ENCODE measurements at regions not wholly inside any gene's neighbourhood (a gene's known extent, or its start where the extent isn't known, plus 50 kb on each side); places are given as distances from the start of the nearest gene placed in this dataset.

DNA sequence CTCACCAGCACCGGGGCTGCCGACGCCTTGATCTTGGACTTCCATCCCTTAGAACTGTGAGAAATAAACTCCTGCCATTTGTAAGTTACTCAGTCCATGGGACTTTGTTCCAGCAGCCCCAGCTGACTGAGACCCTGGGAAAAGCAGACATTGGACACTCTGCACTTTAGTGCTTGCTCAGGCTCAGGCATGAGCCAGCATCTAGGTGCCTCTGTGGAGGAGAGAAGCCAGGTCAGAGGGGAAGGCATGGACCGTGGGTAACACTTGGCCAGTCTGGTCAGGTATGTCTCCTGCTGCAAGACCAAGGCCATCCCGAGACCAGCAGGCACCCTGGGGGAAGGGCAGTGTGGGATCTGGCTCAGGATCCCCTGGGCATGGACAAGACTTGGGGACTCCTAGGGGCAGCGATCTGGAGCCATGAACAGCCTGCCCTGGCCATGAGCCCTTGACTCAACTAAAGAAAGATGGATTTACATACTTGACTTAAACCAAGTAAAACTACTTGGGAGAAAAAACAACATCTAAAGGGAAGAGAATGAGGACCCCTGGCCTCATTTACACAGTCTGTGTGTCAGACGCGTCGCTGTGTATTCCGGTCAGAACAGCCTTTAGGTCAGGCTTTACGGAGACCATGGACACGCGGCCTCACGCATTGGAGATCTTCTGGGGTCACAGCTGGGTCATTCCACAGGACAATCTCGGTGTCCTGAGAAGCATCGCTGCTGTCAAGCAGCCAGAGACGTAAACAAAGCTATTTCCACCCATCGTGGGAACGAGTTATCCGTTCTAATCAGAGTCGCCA is 497.1 kb downstream of the BRD1 start:
- DNase-seq = no peak

DNA sequence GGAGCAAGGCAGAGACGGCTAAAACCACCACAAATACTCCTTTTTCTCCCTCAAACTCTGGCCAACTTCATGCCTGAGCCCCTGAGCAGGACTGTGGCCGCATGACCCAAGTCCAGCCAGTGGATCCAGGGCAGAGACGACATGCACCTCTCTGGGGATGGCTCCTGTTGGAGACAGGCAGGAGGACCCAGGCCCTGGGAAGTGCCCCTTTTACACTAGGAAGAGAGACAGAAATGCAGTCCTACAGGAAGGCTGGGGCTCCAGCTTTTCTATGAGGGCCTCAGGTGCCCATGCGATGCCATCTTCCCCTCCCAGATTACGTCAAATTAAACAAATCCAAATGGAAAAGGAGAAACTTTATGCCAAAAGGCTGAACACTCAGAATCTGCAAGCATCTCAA is 498.0 kb downstream of the BRD1 start:
- no peak for DNase-seq

DNA sequence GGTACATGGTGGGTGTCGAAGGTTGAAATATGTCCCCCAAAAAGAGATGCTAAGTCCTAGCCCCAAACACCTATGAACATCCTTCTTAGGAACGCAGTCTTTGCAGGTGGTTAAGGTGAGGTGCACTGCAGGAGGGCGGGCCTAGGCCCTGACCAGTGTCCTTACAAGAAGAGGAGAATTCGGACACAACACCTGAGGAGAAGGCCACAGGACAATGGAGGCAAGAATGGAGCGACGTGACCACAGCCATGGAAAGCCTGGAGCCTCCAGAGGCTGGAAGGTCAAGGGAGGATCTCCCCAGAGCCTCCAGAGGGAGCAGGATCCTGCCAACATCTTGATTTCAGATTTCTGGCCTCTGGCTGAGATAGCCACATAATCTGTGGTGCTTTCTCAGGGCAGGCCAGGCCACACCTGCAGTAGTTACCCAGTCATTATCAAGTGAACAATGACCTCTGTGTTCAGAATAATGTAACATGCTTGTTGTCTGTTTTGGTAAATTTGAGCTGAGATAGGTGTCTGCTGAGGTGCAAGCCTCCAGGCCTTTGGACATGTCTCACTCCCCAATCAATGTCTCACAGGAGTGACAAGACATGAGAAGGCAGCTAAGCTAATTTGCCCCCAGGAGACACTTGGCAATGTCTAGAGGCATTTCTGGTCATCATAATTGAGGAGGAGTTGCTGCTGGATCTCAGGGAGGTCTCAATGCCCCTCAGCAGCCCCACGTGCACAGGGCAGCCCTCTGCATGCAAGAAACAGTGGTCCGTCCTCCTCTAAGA is 498.9 kb downstream of the BRD1 start:
- DNase-seq = no peak

DNA sequence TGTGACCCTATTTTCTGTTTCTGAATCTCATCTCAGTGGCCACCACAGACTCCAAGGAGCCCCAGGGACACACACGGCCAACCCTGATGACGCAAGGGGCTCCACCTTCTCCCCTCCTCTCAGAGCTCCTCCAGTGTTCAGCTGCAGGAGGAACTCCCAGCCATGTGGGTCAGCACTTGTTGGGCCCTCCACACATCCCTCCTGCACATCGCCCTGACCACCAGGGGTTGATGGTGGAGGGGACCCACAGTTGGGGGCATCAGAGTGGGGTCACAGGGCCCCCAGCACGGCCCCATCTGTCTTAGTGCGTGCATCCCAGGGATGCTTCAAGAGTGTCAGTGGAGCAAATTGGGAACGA is 499.6 kb downstream of the BRD1 start:
- DNase-seq = no peak

DNA sequence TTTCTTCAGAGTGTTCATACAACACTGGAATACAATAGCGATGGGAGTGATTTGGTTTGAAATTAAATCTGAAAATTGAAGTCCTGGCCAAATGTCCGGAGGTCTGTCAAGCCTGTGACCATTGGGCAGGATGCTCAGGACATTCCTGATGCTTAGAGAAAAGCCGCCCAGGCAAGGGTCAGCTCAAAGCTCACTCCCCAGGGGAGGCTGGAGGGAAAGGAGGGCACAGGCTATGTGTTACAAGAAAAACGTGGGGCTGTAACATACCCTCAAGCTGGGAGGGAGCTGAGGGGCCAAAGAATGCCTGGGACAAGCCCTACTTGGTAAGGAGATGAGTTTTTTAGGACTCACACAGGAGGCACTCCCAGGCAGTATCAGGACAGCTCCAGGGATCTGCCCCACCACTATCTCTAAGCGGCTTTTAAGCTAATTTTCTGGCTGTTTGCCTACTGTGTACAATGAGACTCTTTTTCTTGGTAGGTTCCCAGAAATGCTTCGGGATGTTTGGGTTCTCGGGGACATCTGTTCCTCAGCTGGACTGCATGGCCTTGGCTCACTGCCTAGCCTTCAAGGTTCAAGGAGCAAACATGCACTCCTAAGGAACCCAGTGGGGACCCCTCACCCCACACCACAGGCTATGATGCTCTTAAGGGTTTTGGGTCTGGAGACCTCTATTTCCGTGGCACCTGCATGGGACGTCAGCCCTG is 500.1 kb downstream of the BRD1 start:
- no peak for DNase-seq

DNA sequence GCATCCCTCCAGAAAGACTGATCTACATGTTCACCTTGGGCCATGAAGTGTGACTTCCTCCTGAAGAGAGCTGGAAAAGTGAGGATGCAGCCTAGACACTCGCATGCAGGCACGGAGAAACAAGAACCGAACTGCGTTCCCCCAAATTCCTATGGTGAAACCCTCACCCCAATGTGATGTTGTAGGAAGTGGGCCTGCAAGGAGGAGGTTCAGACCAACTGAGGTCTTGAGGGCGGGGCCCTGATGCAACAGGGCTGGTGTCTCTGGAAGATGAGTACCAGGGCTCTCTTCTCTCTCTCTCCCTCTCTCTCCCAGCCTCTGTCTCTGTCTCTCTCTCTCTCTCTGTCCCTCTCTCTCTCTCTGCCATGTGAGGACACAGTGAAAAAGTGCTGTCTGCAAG is 501.1 kb downstream of the BRD1 start:
- no peak for DNase-seq

DNA sequence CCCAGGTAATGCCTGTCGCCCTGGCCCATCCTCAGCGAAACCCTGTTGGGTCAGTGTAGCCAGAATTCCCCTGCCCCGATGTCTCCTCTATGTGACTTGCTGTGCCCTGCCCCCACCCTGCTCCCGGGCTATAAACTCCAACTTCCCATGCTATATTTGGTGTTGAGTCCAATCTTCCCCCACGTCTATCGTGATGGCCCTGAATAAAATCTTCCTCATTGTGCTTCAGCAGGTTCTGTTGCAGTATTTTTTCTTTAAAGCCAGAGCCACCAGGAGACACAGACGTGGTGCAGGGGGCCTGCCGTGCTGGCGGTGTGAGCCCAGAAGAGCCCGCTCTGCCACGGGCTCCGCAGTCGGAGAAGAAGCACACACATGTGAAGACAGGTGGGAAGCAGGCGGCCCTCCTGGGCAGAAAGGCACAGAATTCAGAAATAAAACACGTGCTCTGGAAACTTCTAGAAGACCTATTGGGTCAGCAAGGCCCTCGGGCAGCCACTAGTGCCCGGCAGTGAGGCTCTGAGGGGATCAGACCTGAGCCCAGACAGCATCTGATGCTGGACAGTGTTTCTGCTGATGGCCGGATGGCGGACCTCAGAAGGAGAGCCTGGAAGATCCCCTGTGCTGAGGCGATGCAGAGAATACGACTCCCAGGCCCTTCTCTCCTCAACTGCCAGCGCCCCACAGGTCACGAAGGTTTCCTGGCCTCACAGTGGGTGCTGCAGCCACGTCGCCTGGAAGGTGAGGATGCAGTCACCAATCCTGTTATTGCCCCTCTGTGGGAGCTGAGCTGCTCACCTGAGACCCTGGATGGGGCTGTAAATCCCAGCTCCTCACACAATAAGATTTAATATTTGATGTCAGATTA is 501.9 kb downstream of the BRD1 start:
- DNase-seq = no peak

DNA sequence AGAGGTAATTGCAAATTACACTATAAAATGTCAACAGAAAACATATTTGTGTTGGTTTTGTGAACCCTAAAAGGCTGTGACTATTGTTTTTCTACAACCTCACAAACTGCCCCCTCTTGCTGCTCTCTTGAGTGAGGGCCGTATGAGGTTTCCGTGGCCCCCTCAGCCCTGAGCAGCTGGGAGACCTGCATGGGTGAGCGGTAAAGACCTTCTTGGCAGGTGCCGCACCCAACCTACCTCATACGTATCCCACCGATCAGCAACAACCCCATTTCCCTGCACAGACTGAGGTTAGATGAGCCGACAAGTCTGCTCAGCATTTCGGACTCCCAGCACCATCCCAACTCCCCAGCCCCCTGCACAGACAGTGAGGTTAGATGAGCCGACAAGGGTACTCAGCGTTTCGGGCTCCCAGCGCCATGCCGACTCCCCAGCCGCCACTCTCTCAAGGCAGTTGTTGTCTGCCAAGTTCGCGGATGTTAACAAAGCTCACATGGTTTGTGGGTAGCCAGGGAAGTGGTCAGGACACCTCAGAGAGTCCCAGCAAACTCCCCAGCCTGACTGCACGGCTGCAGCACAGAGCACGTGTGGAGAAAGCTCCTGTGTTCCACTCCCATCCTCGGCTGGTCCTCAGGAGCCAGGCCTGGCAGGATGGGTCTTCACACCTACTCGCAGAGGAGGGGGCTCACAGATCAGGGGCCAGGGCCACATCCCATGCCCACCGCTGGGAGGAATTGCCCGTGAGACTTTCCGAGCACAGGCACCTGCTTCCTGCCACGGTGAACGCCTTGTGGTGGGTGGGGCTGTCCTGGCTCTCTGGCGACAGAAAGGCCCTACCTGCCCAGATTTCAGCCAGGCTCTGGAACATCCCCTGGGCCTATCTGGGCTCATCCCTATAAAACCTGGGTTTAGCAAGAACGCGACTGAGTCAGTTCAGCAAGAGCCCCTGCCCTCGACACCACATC is 502.9 kb downstream of the BRD1 start:
- no peak for DNase-seq

DNA sequence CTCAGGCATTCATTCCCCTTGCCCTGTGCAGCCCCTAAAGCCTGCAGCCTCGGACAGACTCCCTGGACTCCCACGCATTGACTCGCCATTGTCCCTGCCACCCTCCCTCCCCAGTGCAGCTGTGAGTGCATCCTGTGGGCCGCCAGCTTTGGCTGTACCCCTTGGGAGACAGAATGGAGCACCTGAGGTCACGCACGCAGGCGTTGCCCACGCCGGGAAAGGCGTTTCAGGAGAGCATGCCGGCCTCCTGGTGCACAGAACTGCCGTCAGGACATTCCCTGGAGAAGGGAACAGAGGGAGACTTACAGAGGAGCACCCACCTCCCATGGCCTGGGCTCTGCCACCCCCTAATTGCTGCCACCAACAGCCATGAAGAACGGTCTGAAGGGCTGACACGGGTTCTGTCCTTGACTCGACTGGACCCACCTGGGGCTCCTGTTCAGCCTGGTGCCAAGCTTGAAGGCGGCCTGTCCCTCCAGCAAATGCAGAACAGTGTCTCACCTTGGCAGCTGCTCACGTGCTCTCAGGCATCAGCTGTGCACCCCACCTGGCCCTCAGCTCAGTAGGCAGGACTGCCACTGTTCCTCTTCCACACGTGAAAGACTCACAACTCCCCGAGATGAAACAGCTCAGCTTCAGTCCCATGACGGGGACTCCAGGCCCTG is 503.8 kb downstream of the BRD1 start:
- no peak for DNase-seq

DNA sequence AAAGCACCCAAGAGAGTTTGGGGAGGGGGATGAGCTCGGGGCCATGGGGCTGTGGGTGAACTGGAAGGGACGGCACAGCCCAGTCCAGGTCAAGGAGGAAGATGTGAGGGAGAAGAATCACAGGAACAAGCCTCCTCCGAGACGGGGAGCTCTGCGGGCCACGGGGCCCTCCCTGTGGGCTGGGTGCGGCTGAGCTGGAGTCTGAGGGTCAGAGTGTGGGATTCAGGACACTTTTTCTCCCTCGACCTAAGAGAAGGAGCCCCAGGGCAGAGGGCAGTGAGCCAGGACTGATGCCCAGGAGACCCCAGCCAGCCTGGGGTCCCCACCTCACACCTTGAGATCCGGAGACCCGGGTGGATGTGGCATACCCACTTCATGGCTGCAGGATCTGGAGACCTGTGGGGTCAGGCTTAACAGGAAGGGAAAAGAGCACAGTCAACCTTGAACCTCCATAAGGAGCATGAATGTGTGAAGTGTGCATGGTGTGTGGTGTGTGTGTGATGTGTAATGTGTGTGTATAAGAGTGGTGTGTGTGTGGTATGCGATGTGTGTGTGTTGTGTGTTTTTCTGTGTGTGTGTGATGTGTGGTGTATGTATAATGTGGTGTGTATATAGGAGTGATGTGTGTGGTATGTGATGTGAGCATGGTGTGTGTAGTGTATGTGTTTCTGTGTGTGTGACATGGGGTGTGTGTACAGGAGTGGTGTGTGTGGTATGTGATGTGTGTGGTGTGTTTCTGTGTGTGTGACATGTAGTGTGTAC is 504.6 kb downstream of the BRD1 start:
- no peak for DNase-seq

DNA sequence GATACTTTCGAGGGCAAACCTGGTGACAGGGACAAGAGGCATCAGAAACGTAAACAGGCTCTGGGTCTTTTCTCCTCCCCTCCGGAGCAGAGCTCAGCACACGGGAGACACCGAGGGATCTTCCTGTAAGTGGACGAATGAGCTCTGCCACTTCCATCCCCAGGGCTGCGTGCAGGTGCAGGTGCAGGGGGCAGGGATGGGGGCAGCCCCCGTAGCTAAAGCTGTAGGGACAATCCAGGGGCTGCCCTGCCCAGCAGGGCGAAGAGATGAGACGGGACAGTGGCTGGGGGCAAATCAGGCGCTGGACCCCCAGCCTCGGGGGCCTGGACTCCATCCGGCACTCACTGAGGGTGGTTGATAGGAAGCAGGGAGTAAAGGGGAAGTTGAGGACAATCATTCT is 505.4 kb downstream of the BRD1 start:
- DNase-seq = no peak

DNA sequence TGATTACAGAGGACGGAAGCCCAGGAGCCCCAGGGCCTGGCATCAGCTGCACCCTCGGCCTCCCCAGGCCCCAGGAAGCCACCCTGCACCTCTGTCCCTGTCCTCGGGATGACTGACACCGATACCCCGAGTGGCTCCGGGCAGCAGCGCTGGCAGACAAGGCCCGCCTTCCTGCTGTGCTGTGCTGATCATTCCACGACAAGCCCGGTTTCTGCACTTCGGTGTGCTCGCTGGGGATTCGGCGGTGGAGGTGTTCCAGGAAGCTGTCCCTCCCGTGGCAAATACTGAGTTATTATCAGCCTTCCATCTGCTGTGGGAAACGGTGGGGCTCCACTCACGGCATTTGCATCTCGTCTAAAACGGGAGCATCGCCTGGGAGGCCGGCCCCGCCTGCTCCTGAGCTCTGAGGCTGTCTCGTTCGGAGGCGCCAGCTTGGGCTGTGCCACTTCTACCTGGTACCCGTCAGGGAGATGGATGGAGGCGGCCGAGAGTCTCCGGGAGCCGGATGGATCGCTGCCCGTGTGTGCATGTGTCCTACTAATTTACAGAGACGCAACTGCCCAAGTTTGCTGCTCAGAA is 506.1 kb downstream of the BRD1 start:
- DNase-seq = no peak

DNA sequence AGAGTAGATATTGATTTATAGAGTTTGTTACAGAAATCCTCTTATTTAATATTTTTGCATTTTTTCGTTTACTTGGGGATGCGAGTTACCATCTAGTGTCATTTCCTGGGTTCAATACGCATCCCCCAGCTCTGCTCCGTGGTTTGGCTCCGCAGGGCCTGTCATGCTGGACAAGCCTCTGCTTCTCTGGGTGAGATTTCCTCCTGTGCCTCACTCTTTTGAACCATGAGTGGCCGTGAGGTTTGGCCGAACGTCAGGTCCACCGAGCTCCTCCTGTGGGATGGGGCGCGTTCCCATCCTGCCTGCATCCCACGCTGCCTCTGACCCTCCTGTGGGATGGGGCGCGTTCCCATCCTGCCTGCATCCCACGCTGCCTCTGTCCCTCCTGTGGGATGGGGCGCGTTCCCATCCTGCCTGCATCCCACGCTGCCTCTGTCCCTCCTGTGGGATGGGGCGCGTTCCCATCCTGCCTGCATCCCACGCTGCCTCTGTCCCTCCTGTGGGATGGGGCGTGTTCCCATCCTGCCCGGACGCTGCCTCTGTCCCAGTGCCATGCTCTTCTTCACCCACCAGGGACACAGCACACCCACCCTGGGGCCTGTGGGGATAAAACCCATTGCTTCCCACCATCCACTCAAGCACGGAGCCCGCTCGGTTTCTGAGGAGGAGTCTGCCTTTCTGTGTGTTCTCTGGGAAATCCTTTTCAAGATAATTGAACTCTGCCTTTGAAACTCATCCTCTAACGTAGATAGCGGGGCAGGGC is 506.8 kb downstream of the BRD1 start:
- no peak for DNase-seq

DNA sequence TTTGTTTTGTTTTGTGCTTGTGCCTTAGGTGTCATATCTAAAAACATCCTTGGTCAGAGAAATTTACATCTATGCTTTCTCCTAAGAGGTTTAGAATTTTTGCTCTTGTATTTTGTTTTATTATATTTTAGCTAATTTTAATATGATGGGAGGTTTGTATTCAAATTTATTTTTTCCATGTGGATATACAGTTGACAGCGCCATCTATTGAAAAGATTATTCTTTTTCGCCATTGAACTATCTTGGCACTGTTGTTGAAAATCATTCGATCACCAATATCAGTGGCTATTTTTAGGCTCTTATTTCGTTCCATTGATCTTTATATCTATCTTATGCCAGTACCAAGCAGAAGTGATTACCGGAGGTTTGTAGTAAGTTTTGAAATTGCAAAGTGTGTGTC is 510.3 kb downstream of the BRD1 start:
- no peak for DNase-seq

DNA sequence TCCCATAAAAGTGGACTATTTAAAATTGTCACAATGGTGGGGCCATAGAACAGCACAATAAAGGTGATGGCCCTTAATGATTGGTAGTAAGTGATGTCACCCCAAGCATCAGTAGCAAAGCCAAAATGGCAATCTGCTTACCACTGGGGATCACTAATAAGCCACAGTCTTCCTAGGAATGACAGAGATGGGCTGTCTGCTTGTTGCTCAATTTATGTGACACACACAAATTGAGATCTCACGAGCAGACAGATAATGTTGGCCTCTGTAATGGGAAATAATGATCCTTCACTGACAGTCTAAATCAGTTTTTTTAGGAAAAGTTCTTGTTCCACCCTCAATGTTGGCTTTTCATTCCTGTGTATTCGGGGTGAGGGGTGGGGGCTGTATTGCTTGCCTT is 515.1 kb downstream of the BRD1 start:
- DNase-seq = no peak

DNA sequence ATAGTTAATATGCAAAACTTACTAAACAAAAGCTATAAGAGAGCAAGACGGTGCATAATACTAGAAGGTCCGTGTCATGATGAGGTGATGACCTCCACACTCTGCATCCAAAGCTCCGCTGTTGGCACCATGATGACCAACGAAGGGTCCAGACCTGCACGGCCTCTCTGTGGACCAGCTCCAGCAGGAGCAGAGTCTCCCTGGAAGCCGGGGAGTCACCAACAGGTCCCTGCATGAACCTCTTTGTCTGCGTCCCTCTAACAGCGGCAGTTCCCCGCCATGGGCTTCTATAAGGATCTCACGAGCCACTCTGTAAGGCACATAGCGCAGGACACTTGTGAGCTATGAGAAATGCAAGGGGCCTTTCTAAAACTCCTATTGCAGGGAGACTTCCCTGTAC is 517.3 kb downstream of the BRD1 start:
- DNase-seq = no peak

DNA sequence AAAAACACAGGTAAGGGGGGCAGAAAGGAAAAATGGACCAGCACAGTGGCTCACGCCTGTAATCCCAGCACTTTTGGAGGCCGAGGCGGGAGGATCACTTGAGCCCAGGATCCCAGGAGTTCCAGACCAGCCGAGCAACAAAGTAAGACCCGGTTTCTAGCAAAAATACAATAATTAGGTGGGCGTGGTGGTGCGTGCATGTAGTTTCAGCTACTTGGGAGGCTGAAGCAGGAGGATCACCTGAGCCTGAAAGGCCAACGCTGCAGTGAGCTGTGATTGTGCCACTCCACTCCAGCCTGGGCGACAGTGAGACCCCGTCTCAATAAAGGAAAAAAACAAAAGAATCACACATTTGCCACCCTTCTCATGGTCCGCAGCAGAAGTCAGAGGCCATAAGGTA is 519.4 kb downstream of the BRD1 start:
- DNase-seq = no peak

DNA sequence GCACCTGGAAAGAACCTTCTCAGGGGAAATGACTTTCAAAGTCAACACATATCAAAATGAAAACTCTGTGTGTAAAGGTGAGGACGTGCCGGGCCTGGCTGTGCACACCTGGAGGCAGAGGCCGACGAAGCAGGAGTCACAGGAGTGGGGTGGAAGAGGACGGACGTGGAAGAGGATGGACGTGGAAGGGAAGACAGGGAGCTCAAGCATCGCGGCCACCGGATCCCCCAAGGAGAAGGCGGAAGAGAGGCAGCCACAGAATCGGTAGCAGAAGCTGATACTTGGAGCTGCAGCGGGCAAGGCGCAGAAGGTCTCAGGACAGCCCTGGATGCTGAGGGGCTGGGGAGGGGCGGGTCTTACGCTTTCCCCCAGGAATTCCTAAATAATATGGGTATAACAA is 519.8 kb downstream of the BRD1 start:
- no peak for DNase-seq

DNA sequence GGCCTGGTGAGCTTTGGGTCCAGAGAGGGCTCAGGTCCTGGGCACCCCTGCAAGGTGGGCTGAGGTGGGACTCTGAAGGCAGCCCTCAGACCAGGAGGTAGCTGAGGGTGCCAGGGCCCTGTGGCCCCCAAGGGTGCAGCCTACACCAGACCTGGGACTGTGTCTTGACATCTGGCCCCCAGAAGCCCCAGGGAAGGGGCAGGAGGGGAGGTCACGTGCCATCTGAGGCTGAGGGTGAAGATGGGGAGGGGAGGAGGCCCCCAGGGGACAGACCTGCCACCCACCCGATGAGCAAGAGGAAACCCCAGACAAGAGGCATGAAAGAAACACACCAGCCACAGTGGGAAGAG is 520.2 kb downstream of the BRD1 start:
- no peak for DNase-seq
